Motor neuron (in vitro differentiated cells): ENCODE measurements at regions not wholly inside any gene's neighbourhood (a gene's known extent, or its start where the extent isn't known, plus 50 kb on each side); places are given as distances from the start of the nearest gene placed in this dataset.

Experiments used
- ATAC-seq, 8 experiments: fragments of 200-7000 bp; cut with Tn5 transposase; replicated peaks in 6 of 8; 2 replicates each; pipeline ENCODE4 v1.8.0; 2021; ENCODE audit warnings: mild to moderate bottlenecking in 8 of 8, moderate library complexity in 8 of 8
- H3K27ac ChIP-seq, 2 donors: fragments of 250-450 bp; sonication (Bioruptor Pico); 2 replicates each; pipeline ENCODE4 v1.9.0; 2021; ENCODE audit warnings: antibody characterized with exemption in 2 of 2, mild to moderate bottlenecking in 2 of 2, moderate library complexity in 1 of 2
- H3K4me1 ChIP-seq, 2 donors: fragments of 250-450 bp; sonication (Bioruptor Pico); replicated peaks in 1 of 2; 2 replicates each; pipeline ENCODE4 v1.6.1; 2021; ENCODE audit warnings: antibody characterized with exemption in 2 of 2, mild to moderate bottlenecking in 2 of 2, moderate library complexity in 1 of 2
- H3K4me3 ChIP-seq, 5 donors: fragments of 250-450 bp; sonication (Bioruptor Pico); 2 replicates each; pipeline ENCODE4 v1.9.0; 2021; ENCODE audit warnings: antibody characterized with exemption in 5 of 5, mild to moderate bottlenecking in 5 of 5, moderate library complexity in 4 of 5
- WGBS, 10 experiments: fragments of 450-650 bp; shearing (Covaris generic); methylation state at CpG; one replicate each; pipeline ENCODE4 v1.0.0; 2022; 5-methylcytosine and 5-hydroxymethylcytosine counted together
- in situ Hi-C, 9 experiments: fragments of 400-800 bp; cut with MboI; loops; one replicate each; pipeline ENCODE4 v1.15.0; 2021; ENCODE audit warnings: low sequenced_read_pairs in 9 of 9, low pct_unique_long_range_greater_than_20kb in 2 of 9; ENCODE audit not compliant: unreplicated experiment in 9 of 9

DNA sequence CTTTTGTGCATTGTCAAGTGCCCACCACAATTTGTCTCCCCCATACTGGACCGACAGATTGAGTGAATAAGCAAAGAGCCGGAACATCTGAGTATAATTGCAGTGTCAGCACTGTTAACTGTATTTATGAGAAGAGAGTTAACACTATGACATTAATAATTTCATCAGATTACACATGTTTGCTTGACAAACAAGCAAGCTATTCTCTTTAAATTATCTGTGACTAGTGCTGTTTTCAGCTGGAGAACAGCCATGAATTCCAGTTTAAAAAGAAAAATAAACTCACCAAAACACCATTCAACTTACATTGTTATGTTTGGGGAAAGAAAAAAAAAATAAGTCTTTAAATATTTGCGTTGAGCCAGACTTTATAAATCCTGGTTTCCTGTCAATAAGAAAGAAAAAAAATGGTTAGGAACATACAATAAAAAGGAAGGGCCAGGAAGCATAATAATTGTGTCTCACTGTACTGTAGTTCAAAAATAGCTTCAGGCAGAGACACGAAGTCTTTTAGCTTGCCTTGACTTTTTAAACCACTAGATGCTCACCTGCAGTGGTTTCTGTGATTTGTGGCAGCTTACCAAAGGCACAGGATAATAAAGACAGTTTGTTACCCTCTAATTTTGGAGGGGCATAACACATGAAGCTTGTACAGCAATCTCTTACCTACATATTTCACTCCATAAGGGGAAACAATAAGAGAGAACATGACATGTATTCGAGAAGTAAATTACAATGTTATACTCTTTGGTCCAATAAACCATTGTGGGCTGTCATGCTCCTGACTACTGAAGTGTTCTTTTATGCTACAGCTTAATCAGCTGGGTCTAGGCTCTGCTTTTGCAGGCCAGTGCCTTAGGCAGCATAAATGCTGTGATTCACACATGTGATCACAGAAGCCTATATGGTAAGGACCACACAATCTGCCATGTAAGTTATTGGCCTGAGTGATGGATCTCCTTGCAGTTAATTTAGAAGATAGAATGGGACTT lies 302.0 kb upstream of the ADGRL2 start:
- peak in 6 of 8 experiments; percentile 18 to 81 (median 62) for ATAC-seq
- in situ Hi-C loops, result no loop called here
- H3K4me1 ChIP-seq, result peaks cover 35 to 47% of the 10 kb centered on the region in 2 donors
- H3K27ac ChIP-seq, result no peak overlapping the region
- no peak overlapping the region for H3K4me3 ChIP-seq
- 27 to 100% (median 64%) methylated on average over 1 to 5 of the region's 5 CpGs for WGBS, 10 experiments

GRCh38 chr1:81496349-81496748 lies 304.4 kb upstream of the ADGRL2 start:
- peaks cover 40 to 51% of the 10 kb centered on the region in 2 donors for H3K4me1 ChIP-seq
- H3K4me3 ChIP-seq, result no peak overlapping the region
- in situ Hi-C loops, result no loop called here
- H3K27ac ChIP-seq, result no peak overlapping the region
- peak in 6 of 8 experiments; percentile 57 to 93 (median 74) for ATAC-seq
- 0 to 70% (median 23%) methylated on average over 1 to 2 of the region's 2 CpGs for WGBS, 10 experiments

DNA sequence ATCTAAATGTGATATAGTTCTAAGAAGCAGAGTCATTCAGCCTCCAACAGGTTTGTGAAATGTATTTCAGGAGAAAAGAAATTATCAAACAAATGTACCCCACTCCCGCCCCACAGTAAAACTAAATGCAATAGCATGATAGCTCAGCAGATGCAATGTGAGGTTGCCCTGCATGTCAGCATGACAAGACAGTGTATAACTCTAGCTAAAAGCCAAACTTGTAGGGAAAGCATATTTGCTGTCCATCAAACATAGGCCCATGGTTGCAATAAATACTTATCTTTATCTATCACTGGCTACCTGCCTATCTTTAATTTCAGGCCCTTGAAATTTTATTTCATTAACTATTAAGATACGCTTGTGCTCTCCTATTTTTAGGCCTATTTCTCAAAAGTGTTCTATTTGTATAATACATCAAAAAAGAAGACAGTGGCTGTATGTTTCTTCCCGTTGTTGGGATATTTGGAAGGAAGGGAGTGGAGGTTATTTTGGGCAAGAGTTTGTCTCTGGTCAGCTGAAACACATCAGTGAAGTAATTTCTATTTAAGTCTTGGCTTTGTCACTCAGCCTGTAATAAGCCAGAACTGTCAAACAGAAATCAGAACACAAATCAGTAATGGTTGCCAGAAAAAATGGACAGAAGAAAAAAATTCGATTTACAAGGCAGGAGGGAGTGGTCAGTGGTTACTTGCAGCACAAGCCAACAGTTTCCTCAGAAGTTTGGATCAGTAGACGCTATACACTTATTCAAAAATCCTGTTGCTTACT lies 307.4 kb upstream of the ADGRL2 start:
- H3K4me1 ChIP-seq, result peaks cover 29 to 38% of the 10 kb centered on the region in 2 donors
- in situ Hi-C loops, result no loop called here
- H3K4me3 ChIP-seq, result no peak overlapping the region
- peak overlapping the region in 1 of 2 donors; percentile 9 for H3K27ac ChIP-seq
- ATAC-seq, result peak in 1 of 8 experiments; percentile 29
- 0 to 93% (median 60%) methylated on average over 3 to 5 of the region's 5 CpGs for WGBS, 10 experiments

- Histone ChIP-seq H3K4me1 (peaks cover 29 to 37% of the 10 kb centered on the region in 2 donors), H3K27ac (no peak overlapping the region), H3K4me3 (no peak overlapping the region)
- WGBS, 10 experiments, result 0 to 100% (median 100%) methylated on average over 1 of the region's 1 CpG
- in situ Hi-C loops, result no loop called here
- no peak for ATAC-seq
These were observed 308.1 kb upstream of the ADGRL2 start for GRCh38 chr1:81492628-81493027.

DNA sequence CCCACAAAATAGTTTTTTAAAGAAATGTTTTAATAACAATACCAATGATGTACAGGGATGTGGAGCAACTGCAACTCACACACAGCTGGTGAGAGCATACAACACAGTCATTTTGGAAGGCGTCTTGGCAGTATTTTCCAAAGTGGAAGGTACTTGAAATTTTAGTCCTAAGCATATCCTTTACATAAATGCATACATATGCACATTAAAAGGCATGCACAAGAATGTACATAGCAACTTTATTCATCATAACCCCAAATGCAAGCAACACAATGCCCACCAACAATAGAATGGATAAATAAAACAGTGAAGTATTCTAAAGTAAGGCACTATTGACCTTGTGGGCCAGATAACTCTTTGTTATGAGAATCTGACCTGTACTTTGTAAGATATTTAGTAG lies 310.1 kb upstream of the ADGRL2 start:
- H3K4me3 ChIP-seq, result no peak overlapping the region

GRCh38 chr1:81489372-81489934 lies 311.3 kb upstream of the ADGRL2 start:
- ATAC-seq, result no peak
- peaks cover 10 to 11% of the 10 kb centered on the region in 2 donors for H3K4me1 ChIP-seq
- in situ Hi-C loops, result no loop called here
- 88 to 100% (median 100%) methylated on average over 1 of the region's 1 CpG; no CpG with 5 or more reads in 2 of the 10 experiments for WGBS, 10 experiments
- H3K27ac ChIP-seq, result no peak overlapping the region
- H3K4me3 ChIP-seq, result no peak overlapping the region

More for the DNA sequence above, 310.1 kb upstream of the ADGRL2 start:
- in situ Hi-C loops, result no loop called here
- ATAC-seq, result peak in 3 of 8 experiments; percentile 23 to 96 (median 45)
- Histone ChIP-seq H3K4me1 (peaks cover 21% of the 10 kb centered on the region in 2 donors), H3K27ac (no peak overlapping the region)
- 11 to 100% (median 56%) methylated on average over 1 of the region's 1 CpG; no CpG with 5 or more reads in 4 of the 10 experiments for WGBS, 10 experiments

- Histone ChIP-seq H3K4me1 (no peaks in the 10 kb centered on the region), H3K4me3 (no peak overlapping the region), H3K27ac (no peak overlapping the region)
- ATAC-seq, result no peak
- WGBS, 10 experiments, result 0 to 100% (median 86%) methylated on average over 1 to 2 of the region's 2 CpGs
- in situ Hi-C loops, result no loop called here
These were observed 316.4 kb upstream of the ADGRL2 start for GRCh38 chr1:81484284-81484683.

GRCh38 chr1:81478219-81478618 lies 322.5 kb upstream of the ADGRL2 start:
- 0 to 94% (median 51%) methylated on average over 1 to 7 of the region's 7 CpGs; no CpG with 5 or more reads in 3 of the 10 experiments for WGBS, 10 experiments
- no peak overlapping the region for H3K4me3 ChIP-seq
- in situ Hi-C loops, result no loop called here
- peak in 5 of 8 experiments; percentile 25 to 66 (median 41) for ATAC-seq
- H3K4me1 ChIP-seq, result peaks cover 6 to 15% of the 10 kb centered on the region in 2 donors
- peak overlapping the region in 1 of 2 donors; percentile 8 for H3K27ac ChIP-seq

- in situ Hi-C loops, result no loop called here
- 4 to 60% (median 38%) methylated on average over 2 to 5 of the region's 5 CpGs for WGBS, 10 experiments
- Histone ChIP-seq H3K4me1 (peaks cover 6 to 15% of the 10 kb centered on the region in 2 donors), H3K4me3 (no peak overlapping the region), H3K27ac (peak overlapping the region in 1 of 2 donors; percentile 8)
- ATAC-seq, result peak in 5 of 8 experiments; percentile 59 to 86 (median 72)
These were observed 323.0 kb upstream of the ADGRL2 start for GRCh38 chr1:81477710-81478109.

- Histone ChIP-seq H3K4me1 (peaks cover 16 to 22% of the 10 kb centered on the region in 2 donors), H3K4me3 (no peak overlapping the region), H3K27ac (no peak overlapping the region)
- 77 to 100% (median 96%) methylated on average over 1 to 6 of the region's 6 CpGs; no CpG with 5 or more reads in 1 of the 10 experiments for WGBS, 10 experiments
- in situ Hi-C loops, result no loop called here
- no peak for ATAC-seq
These were observed 328.3 kb upstream of the ADGRL2 start for GRCh38 chr1:81472387-81472786.

DNA sequence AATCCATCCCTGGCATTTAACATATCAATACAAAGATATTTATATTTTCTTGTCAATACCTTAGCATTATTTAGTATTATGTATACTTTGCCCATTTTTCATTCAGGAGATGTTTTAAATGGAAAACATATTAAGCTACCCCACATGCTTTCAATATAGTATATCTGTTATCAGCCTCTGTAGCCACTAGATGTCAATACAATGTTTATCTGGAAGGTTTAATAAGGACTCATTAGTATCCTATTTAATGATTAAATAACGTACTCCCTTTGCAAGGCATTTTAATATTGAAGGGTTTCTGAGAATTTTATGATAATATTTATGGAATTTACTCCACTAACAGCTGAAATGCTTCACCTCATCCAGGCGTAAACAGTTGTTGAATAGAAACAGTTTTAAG lies 329.5 kb upstream of the ADGRL2 start:
- ATAC-seq, result no peak
- H3K27ac ChIP-seq, result no peak overlapping the region
- WGBS, 10 experiments, result 18 to 100% (median 93%) methylated on average over 1 to 2 of the region's 2 CpGs; no CpG with 5 or more reads in 2 of the 10 experiments
- no peak overlapping the region for H3K4me3 ChIP-seq
- H3K4me1 ChIP-seq, result peaks cover 27 to 33% of the 10 kb centered on the region in 2 donors
- in situ Hi-C loops, result no loop called here

DNA sequence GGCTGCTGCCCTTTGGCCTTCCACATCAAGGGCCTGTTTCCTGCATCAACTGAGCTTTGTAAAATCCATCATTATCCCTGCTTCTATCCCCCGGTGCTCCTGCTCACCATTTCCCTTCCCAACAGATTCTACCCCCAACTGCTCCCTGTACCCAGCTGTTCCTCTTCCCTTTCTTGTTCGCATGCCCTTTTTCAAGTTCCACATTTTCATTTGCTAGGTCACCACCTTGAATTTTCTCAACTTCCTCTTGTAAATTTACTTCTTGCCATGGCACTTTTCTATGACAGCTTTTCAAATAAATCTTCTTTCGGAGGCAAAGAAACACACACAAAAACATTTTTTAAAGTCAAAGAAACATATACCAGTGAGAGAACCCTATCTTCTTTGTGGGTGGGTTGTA lies 330.5 kb upstream of the ADGRL2 start:
- Histone ChIP-seq H3K27ac (no peak overlapping the region), H3K4me1 (peaks cover 31 to 40% of the 10 kb centered on the region in 2 donors), H3K4me3 (no peak overlapping the region)
- 58 to 96% (median 68%) methylated on average over 2 to 3 of the region's 3 CpGs for WGBS, 10 experiments
- in situ Hi-C loops, result no loop called here
- no peak for ATAC-seq
